Upper lobe of left lung (tissue), 6 donors: ENCODE measurements at regions not wholly inside any gene's neighbourhood (a gene's known extent, or its start where the extent isn't known, plus 50 kb on each side); places are given as distances from the start of the nearest gene placed in this dataset.

Experiments used
- ATAC-seq, 2 donors: fragments of 200-7000 bp; cut with Tn5 transposase; one replicate each; pipeline ENCODE4 v1.9.1; 2022; ENCODE audit warnings: mild to moderate bottlenecking in 2 of 2, moderate library complexity in 2 of 2; ENCODE audit not compliant: low FRiP score in 2 of 2
- DNase-seq, 2 donors: peaks; one replicate each; pipeline ENCODE4 v3.0.0-alpha.2; 2019 to 2020
- H3K27ac ChIP-seq, 4 donors: fragments of 200-600 bp; sonication (generic); one replicate each; pipeline ENCODE4 v1.5.1; 2016 to 2019
- H3K27me3 ChIP-seq, 4 donors: fragments of 200-600 bp; sonication (generic); one replicate each; pipeline ENCODE4 v1.5.1; 2017 to 2019
- H3K36me3 ChIP-seq, 4 donors: fragments of 200-600 bp; sonication (generic); one replicate each; pipeline ENCODE4 v1.5.1; 2016 to 2019
- H3K4me1 ChIP-seq, 4 donors: fragments of 200-600 bp; sonication (generic); one replicate each; pipeline ENCODE4 v1.5.1; 2018 to 2019
- H3K4me3 ChIP-seq, 4 donors: fragments of 200-600 bp; sonication (generic); one replicate each; pipeline ENCODE4 v1.5.1; 2017 to 2019; ENCODE audit warnings: mild to moderate bottlenecking in 2 of 4, moderate library complexity in 1 of 4
- H3K9me3 ChIP-seq, 4 donors: fragments of 200-600 bp; sonication (generic); one replicate each; pipeline ENCODE4 v1.5.1; 2018 to 2019
- EP300 ChIP-seq, 4 donors: sonication (generic); formaldehyde crosslinking; IDR thresholded peaks; one replicate each; pipeline ENCODE4 v1.5.1; 2017; ENCODE audit warnings: antibody characterized with exemption in 4 of 4, control low read depth in 2 of 4
- POLR2A ChIP-seq, 4 donors: fragments of 450-650 bp; IDR thresholded peaks; one replicate each; pipeline ENCODE4 v1.5.1; 2016 to 2017; ENCODE audit warnings: antibody characterized with exemption in 4 of 4, mild to moderate bottlenecking in 2 of 4
- POLR2AphosphoS5 ChIP-seq, 2 donors: sonication (generic); formaldehyde crosslinking; IDR thresholded peaks; one replicate each; pipeline ENCODE4 v1.5.1; 2017; ENCODE audit warnings: antibody characterized with exemption in 2 of 2
- WGBS, 2 donors: methylation state at CpG; one replicate each; pipeline ENCODE4 v1.1.5; 2017 to 2018; 5-methylcytosine and 5-hydroxymethylcytosine counted together
- TF ChIP-seq, protein P1 (sequence below), 6 experiments: fragments of 450-650 bp in 4 of 6; fragments of 200-600 bp in 2 of 6; sonication (generic) in 2 of 6; IDR thresholded peaks; one replicate each; pipeline ENCODE4 v1.5.1; 2016 to 2019; ENCODE audit warnings: antibody characterized with exemption in 6 of 6
- donor health status: DM: no; HTN: no; CAD: no; lungs with moderate emphysema.
- donor health status: DM: no; HTN: yes; CAD: no; lungs with severe emphysema.

- Histone ChIP-seq H3K36me3 (no peaks in the 10 kb centered on the region), H3K4me1 (no peaks in the 10 kb centered on the region)
- 21 to 69% methylated on average over 1 of the region's 1 CpG for WGBS, 2 donors
These were observed 865.5 kb downstream of the TMEM182 start for GRCh38 chr2:103627301-103627700.

DNA sequence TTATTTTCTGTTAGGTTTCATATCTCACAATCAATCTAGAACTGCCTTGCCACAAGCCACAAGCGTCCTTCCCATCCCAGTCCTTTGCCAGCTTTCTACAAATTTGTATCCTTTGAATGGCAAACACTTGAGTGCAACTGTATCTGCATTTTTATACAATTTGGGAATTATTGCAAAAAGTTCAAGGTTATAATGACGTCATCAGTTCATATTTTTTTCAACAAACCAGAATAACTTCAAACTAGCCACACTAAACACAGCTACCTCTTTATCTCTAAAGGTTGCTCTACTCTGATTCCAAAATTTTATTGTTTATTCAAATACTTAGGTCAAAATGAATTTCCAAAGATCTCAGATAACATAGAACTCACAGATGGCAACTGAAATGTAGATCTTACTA is 877.1 kb downstream of the TMEM182 start:
- Histone ChIP-seq H3K27ac (no peak overlapping the region), H3K36me3 (no peaks in the 10 kb centered on the region), H3K9me3 (peaks cover 0 to 8% (median 0%) of the 10 kb centered on the region in 4 donors), H3K4me3 (no peak overlapping the region), H3K27me3 (no peaks in the 10 kb centered on the region), H3K4me1 (no peaks in the 10 kb centered on the region)
- ATAC-seq (no peak), DNase-seq (no peak)
- 17 to 21% methylated on average over 2 of the region's 2 CpGs for WGBS, 2 donors
- TF ChIP-seq POLR2AphosphoS5 (IDR thresholded peaks at IDR 0.05) (no peak), POLR2A (IDR thresholded peaks at IDR 0.05) (no peak), EP300 (IDR thresholded peaks at IDR 0.05) (no peak)
- TF ChIP-seq, protein P1, sequence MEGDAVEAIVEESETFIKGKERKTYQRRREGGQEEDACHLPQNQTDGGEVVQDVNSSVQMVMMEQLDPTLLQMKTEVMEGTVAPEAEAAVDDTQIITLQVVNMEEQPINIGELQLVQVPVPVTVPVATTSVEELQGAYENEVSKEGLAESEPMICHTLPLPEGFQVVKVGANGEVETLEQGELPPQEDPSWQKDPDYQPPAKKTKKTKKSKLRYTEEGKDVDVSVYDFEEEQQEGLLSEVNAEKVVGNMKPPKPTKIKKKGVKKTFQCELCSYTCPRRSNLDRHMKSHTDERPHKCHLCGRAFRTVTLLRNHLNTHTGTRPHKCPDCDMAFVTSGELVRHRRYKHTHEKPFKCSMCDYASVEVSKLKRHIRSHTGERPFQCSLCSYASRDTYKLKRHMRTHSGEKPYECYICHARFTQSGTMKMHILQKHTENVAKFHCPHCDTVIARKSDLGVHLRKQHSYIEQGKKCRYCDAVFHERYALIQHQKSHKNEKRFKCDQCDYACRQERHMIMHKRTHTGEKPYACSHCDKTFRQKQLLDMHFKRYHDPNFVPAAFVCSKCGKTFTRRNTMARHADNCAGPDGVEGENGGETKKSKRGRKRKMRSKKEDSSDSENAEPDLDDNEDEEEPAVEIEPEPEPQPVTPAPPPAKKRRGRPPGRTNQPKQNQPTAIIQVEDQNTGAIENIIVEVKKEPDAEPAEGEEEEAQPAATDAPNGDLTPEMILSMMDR (IDR thresholded peaks at IDR 0.05) = no peak

More at GRCh38 chr2:103627301-103627700, 865.5 kb downstream of the TMEM182 start:
- ATAC-seq = no peak
- H3K27me3 ChIP-seq = no peaks in the 10 kb centered on the region
- no peak overlapping the region for H3K27ac ChIP-seq
- no peak for DNase-seq
- TF ChIP-seq EP300 (IDR thresholded peaks at IDR 0.05) (no peak), POLR2AphosphoS5 (IDR thresholded peaks at IDR 0.05) (no peak), POLR2A (IDR thresholded peaks at IDR 0.05) (no peak)
- TF ChIP-seq, protein P1 (IDR thresholded peaks at IDR 0.05) = no peak
- peaks cover 0 to 4% (median 2%) of the 10 kb centered on the region in 4 donors for H3K9me3 ChIP-seq
- H3K4me3 ChIP-seq = no peak overlapping the region

DNA sequence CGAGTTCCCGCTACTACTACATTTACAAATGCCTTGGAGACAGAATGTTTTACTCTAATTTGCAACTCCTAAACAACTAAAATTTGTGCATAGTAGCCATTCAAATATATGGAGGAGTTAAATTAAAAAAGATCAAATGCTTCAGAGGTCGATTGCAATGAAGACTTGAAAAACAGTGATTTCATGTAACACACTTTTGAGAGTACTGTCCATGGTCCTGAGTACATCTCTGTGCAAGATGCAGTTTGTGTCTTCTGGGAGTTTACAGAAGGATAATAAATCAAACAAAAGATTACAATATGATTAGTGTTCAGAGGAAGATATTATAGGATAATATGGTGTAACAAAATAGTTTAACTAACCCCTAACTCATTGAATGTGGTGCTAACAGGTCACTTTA is 894.7 kb downstream of the TMEM182 start:
- Histone ChIP-seq H3K4me3 (no peak overlapping the region), H3K36me3 (no peaks in the 10 kb centered on the region), H3K4me1 (no peaks in the 10 kb centered on the region), H3K27ac (no peak overlapping the region), H3K27me3 (no peaks in the 10 kb centered on the region), H3K9me3 (no peaks in the 10 kb centered on the region)
- ATAC-seq (no peak), DNase-seq (no peak)
- WGBS, 2 donors = 69 to 72% methylated on average over 3 of the region's 3 CpGs
- TF ChIP-seq POLR2AphosphoS5 (IDR thresholded peaks at IDR 0.05) (no peak), POLR2A (IDR thresholded peaks at IDR 0.05) (no peak), EP300 (IDR thresholded peaks at IDR 0.05) (no peak)
- TF ChIP-seq, protein P1 (IDR thresholded peaks at IDR 0.05) = no peak

GRCh38 chr2:103660519-103660918 is 898.7 kb downstream of the TMEM182 start:
- ATAC-seq = no peak

DNA sequence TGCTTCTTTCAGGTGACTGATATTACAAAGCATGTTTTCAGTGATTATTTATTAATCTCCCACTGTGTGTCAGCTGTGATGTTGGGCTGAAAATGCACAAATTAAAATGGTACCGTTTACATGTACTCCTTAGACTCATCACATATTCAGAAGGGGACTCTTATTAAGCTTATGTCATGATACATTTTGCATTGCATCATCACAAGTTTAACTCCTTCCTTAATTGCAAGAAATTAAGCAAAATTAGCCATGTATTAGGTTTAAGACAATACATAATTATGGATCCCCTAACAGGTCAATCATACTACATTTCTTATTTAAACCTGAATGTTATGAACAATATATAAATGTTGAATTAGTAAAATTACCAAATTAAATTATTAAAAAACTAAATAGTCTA is 899.1 kb downstream of the TMEM182 start:
- no peaks in the 10 kb centered on the region for H3K4me1 ChIP-seq

More at GRCh38 chr2:103660519-103660918, 898.7 kb downstream of the TMEM182 start:
- Histone ChIP-seq H3K27me3 (no peaks in the 10 kb centered on the region), H3K4me3 (no peak overlapping the region), H3K36me3 (no peaks in the 10 kb centered on the region), H3K4me1 (no peaks in the 10 kb centered on the region), H3K27ac (no peak overlapping the region), H3K9me3 (no peaks in the 10 kb centered on the region)
- DNase-seq = no peak
- no peak for TF ChIP-seq POLR2A (IDR thresholded peaks at IDR 0.05)

More for the DNA sequence above, 899.1 kb downstream of the TMEM182 start:
- DNase-seq = no peak
- Histone ChIP-seq H3K27ac (no peak overlapping the region), H3K4me3 (no peak overlapping the region), H3K36me3 (no peaks in the 10 kb centered on the region), H3K27me3 (no peaks in the 10 kb centered on the region), H3K9me3 (no peaks in the 10 kb centered on the region)
- 67 to 70% methylated on average over 1 of the region's 1 CpG for WGBS, 2 donors
- TF ChIP-seq POLR2A (IDR thresholded peaks at IDR 0.05) (no peak), EP300 (IDR thresholded peaks at IDR 0.05) (no peak), POLR2AphosphoS5 (IDR thresholded peaks at IDR 0.05) (no peak)
- TF ChIP-seq, protein P1 (IDR thresholded peaks at IDR 0.05) = no peak
- no peak for ATAC-seq
